ENCODE measurements at regions not wholly inside any gene's neighbourhood (a gene's known extent, or its start where the extent isn't known, plus 50 kb on each side); places are given as distances from the start of the nearest gene placed in this dataset.

DNA sequence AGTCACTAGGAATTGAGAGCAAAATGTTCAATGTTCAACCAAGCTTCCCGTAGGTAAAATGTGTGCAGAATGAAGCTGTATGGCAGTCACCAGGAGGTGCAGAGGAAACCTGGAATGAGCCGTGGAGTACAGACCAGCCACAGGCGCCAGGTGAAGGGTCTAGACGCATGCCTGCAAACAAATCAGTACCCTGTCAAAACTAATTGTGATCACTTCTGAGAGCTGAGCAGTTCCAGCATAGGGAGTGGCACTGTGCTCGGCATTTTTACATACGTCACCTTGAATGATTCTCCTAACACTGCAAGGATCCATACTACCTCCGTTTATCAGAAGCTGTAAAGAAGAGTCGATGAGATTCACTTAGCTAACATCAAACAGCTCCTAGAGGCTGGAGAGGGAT is 346.1 kb upstream of the ID2 start:
- TF ChIP-seq, protein P1, sequence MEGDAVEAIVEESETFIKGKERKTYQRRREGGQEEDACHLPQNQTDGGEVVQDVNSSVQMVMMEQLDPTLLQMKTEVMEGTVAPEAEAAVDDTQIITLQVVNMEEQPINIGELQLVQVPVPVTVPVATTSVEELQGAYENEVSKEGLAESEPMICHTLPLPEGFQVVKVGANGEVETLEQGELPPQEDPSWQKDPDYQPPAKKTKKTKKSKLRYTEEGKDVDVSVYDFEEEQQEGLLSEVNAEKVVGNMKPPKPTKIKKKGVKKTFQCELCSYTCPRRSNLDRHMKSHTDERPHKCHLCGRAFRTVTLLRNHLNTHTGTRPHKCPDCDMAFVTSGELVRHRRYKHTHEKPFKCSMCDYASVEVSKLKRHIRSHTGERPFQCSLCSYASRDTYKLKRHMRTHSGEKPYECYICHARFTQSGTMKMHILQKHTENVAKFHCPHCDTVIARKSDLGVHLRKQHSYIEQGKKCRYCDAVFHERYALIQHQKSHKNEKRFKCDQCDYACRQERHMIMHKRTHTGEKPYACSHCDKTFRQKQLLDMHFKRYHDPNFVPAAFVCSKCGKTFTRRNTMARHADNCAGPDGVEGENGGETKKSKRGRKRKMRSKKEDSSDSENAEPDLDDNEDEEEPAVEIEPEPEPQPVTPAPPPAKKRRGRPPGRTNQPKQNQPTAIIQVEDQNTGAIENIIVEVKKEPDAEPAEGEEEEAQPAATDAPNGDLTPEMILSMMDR (IDR thresholded peaks at IDR 0.05) = no peak
- no peak for TF ChIP-seq EZH2 (IDR thresholded peaks at IDR 0.05)
